ENCODE measurements at regions not wholly inside any gene's neighbourhood (a gene's known extent, or its start where the extent isn't known, plus 50 kb on each side); places are given as distances from the start of the nearest gene placed in this dataset.
A peak's percentile ranks its signal among the peaks of the same experiment; 100 is the strongest.

GRCh38 chr1:47523835-47524215 is 86.0 kb downstream of the FOXD2 start:
- H3K4me1 ChIP-seq (ENCODE audit: insufficient read depth, low read length) = no peaks in the 10 kb centered on the region
- Mint-ChIP-seq H3K27ac (no peak overlapping the region), H3K27me3 (peaks cover 29 to 36% of the 10 kb centered on the region in 2 donors), H3K4me1 (no peaks in the 10 kb centered on the region), H3K4me3 (no peak overlapping the region), H3K36me3 (no peaks in the 10 kb centered on the region), H3K9me3 (peaks cover 0 to 19% (median 10%) of the 10 kb centered on the region in 8 donors)
- H3K4me3 ChIP-seq (ENCODE audit: low read length in 2 of 2) = no peak overlapping the region
- intact Hi-C loops (cut with micrococcal nuclease) = no loop called here
- POLR2A ChIA-PET (ENCODE audit: partially characterized antibody) = no interaction called here
- no peaks in the 10 kb centered on the region for H3K9me3 ChIP-seq (ENCODE audit: control insufficient read depth in 1 of 2, low read length in 2 of 2)
- CTCF ChIA-PET (ENCODE audit: partially characterized antibody) = no interaction called here
- no peaks in the 10 kb centered on the region for H3K36me3 ChIP-seq (ENCODE audit: insufficient read depth, low read length)
- H3K27me3 ChIP-seq (ENCODE audit: insufficient read depth, low read length) = no peaks in the 10 kb centered on the region
- no peak for DNase-seq
- H3K27ac ChIP-seq (ENCODE audit: low read depth, low read length) = no peak overlapping the region

GRCh38 chr1:47524272-47524671 is 86.4 kb downstream of the FOXD2 start:
- Mint-ChIP-seq H3K36me3 (no peaks in the 10 kb centered on the region), H3K27ac (no peak overlapping the region), H3K4me3 (no peak overlapping the region), H3K4me1 (no peaks in the 10 kb centered on the region), H3K9me3 (peaks cover 0 to 23% (median 14%) of the 10 kb centered on the region in 8 donors), H3K27me3 (peaks cover 29 to 36% of the 10 kb centered on the region in 2 donors)
- ChIA-PET POLR2A (ENCODE audit: partially characterized antibody) (no interaction called here), CTCF (ENCODE audit: partially characterized antibody) (interaction anchor here (0.9 kb wide), 1 partner anchor 14 kb away, joined by 3 read pairs; no protein-coding TSS in a partner anchor)
- no peak overlapping the region for H3K27ac ChIP-seq (ENCODE audit: low read depth, low read length)
- no peaks in the 10 kb centered on the region for H3K4me1 ChIP-seq (ENCODE audit: insufficient read depth, low read length)
- H3K36me3 ChIP-seq (ENCODE audit: insufficient read depth, low read length) = no peaks in the 10 kb centered on the region
- no peak overlapping the region for H3K4me3 ChIP-seq (ENCODE audit: low read length in 2 of 2)
- intact Hi-C loops (cut with micrococcal nuclease) = no loop called here
- H3K9me3 ChIP-seq (ENCODE audit: control insufficient read depth in 1 of 2, low read length in 2 of 2) = peaks cover 0 to 1% of the 10 kb centered on the region in 2 donors
- DNase-seq = no peak
- H3K27me3 ChIP-seq (ENCODE audit: insufficient read depth, low read length) = no peaks in the 10 kb centered on the region

- Histone ChIP-seq H3K4me3 (ENCODE audit: low read length in 2 of 2) (no peak overlapping the region), H3K36me3 (ENCODE audit: insufficient read depth, low read length) (no peaks in the 10 kb centered on the region), H3K27me3 (ENCODE audit: insufficient read depth, low read length) (no peaks in the 10 kb centered on the region), H3K9me3 (ENCODE audit: control insufficient read depth in 1 of 2, low read length in 2 of 2) (peaks cover 0 to 7% of the 10 kb centered on the region in 2 donors), H3K27ac (ENCODE audit: low read depth, low read length) (no peak overlapping the region), H3K4me1 (ENCODE audit: insufficient read depth, low read length) (no peaks in the 10 kb centered on the region)
- Mint-ChIP-seq H3K27me3 (peaks cover 41 to 50% of the 10 kb centered on the region in 2 donors), H3K4me3 (no peak overlapping the region), H3K4me1 (peaks cover 0 to 4% (median 0%) of the 10 kb centered on the region in 4 donors), H3K9me3 (peaks cover 0 to 29% (median 23%) of the 10 kb centered on the region in 8 donors), H3K36me3 (peaks cover 0 to 3% of the 10 kb centered on the region in 2 donors), H3K27ac (peak overlapping the region in 1 of 7 donors; percentile 17)
- POLR2A ChIA-PET (ENCODE audit: partially characterized antibody) = no interaction called here
- intact Hi-C loops (cut with micrococcal nuclease) = no loop called here
- DNase-seq = no peak
- CTCF ChIA-PET (ENCODE audit: partially characterized antibody) = no interaction called here
These were observed 89.9 kb downstream of the FOXD2 start for GRCh38 chr1:47527653-47528272.

DNA sequence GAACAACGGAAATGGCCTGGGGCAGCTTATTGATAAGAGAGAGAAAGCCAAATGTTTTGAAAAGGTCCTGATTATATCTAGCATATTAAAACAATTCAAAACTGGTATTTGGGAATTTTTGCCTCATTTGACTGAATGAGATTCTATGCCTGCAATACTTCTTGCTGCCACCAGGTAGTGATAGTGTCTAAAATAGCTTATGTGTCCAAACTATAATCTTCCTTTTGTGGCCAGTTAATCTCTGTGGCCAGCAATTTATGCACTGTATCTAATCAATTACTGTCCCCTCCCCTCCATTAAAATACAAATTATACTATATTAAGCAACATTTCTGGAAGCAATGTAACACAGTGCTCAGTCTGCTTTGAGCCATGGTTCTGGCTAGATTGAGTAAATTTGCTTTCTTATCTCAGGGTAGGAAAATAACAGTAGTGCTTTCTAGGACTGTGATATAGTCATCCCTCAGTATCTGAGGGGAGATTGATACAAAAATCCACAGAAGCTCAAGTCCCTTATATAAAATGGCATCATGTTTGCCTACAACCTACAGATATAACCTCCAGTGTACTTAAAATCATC is 91.8 kb downstream of the FOXD2 start:
- POLR2A ChIA-PET (ENCODE audit: partially characterized antibody) = no interaction called here
- no peak overlapping the region for H3K27ac Mint-ChIP-seq
- intact Hi-C loops (cut with micrococcal nuclease) = no loop called here

GRCh38 chr1:47532921-47533792 is 95.3 kb downstream of the FOXD2 start:
- no peak for DNase-seq
- peak overlapping the region in 1 of 7 donors; percentile 30 for H3K27ac Mint-ChIP-seq

More for the DNA sequence above, 91.8 kb downstream of the FOXD2 start:
- peaks cover 9% of the 10 kb centered on the region for H3K27me3 ChIP-seq (ENCODE audit: insufficient read depth, low read length)
- DNase-seq = no peak
- peaks cover 36 to 49% of the 10 kb centered on the region in 2 donors for H3K27me3 Mint-ChIP-seq
- H3K4me1 ChIP-seq (ENCODE audit: insufficient read depth, low read length) = no peaks in the 10 kb centered on the region
- peaks cover 3 to 9% (median 4%) of the 10 kb centered on the region in 4 donors for H3K4me1 Mint-ChIP-seq
- no peaks in the 10 kb centered on the region for H3K36me3 ChIP-seq (ENCODE audit: insufficient read depth, low read length)
- no peak overlapping the region for H3K4me3 ChIP-seq (ENCODE audit: low read length in 2 of 2)
- H3K36me3 Mint-ChIP-seq = peaks cover 0 to 3% of the 10 kb centered on the region in 2 donors
- no peak overlapping the region for H3K27ac ChIP-seq (ENCODE audit: low read depth, low read length)
- peaks cover 0 to 7% of the 10 kb centered on the region in 2 donors for H3K9me3 ChIP-seq (ENCODE audit: control insufficient read depth in 1 of 2, low read length in 2 of 2)
- CTCF ChIA-PET (ENCODE audit: partially characterized antibody) = no interaction called here
- H3K9me3 Mint-ChIP-seq = peaks cover 0 to 29% (median 23%) of the 10 kb centered on the region in 8 donors
- H3K4me3 Mint-ChIP-seq = no peak overlapping the region

GRCh38 chr1:47533793-47534328 is 96.0 kb downstream of the FOXD2 start:
- Histone ChIP-seq H3K4me3 (ENCODE audit: low read length in 2 of 2) (no peak overlapping the region), H3K4me1 (ENCODE audit: insufficient read depth, low read length) (no peaks in the 10 kb centered on the region), H3K27me3 (ENCODE audit: insufficient read depth, low read length) (peaks cover 18% of the 10 kb centered on the region), H3K36me3 (ENCODE audit: insufficient read depth, low read length) (no peaks in the 10 kb centered on the region), H3K27ac (ENCODE audit: low read depth, low read length) (no peak overlapping the region), H3K9me3 (ENCODE audit: control insufficient read depth in 1 of 2, low read length in 2 of 2) (peaks cover 0 to 7% of the 10 kb centered on the region in 2 donors)
- Mint-ChIP-seq H3K27me3 (peaks cover 41 to 49% of the 10 kb centered on the region in 2 donors), H3K36me3 (peaks cover 0 to 3% of the 10 kb centered on the region in 2 donors), H3K4me3 (peak overlapping the region in 3 of 8 donors; percentile 20 to 47 (median 23)), H3K4me1 (peaks cover 3 to 9% (median 4%) of the 10 kb centered on the region in 4 donors), H3K27ac (no peak overlapping the region), H3K9me3 (peaks cover 0 to 15% (median 10%) of the 10 kb centered on the region in 8 donors)
- CTCF ChIA-PET (ENCODE audit: partially characterized antibody) = no interaction called here
- DNase-seq = no peak
- POLR2A ChIA-PET (ENCODE audit: partially characterized antibody) = no interaction called here
- intact Hi-C loops (cut with micrococcal nuclease) = no loop called here

More at GRCh38 chr1:47532921-47533792, 95.3 kb downstream of the FOXD2 start:
- peaks cover 0 to 7% of the 10 kb centered on the region in 2 donors for H3K9me3 ChIP-seq (ENCODE audit: control insufficient read depth in 1 of 2, low read length in 2 of 2)
- ChIA-PET POLR2A (ENCODE audit: partially characterized antibody) (no interaction called here), CTCF (ENCODE audit: partially characterized antibody) (no interaction called here)
- H3K36me3 ChIP-seq (ENCODE audit: insufficient read depth, low read length) = no peaks in the 10 kb centered on the region
- H3K4me1 ChIP-seq (ENCODE audit: insufficient read depth, low read length) = no peaks in the 10 kb centered on the region
- no peak overlapping the region for H3K27ac ChIP-seq (ENCODE audit: low read depth, low read length)
- H3K27me3 Mint-ChIP-seq = peaks cover 39 to 46% of the 10 kb centered on the region in 2 donors
- H3K36me3 Mint-ChIP-seq = peaks cover 0 to 3% of the 10 kb centered on the region in 2 donors
- H3K27me3 ChIP-seq (ENCODE audit: insufficient read depth, low read length) = peaks cover 18% of the 10 kb centered on the region
- H3K4me1 Mint-ChIP-seq = peaks cover 3 to 9% (median 4%) of the 10 kb centered on the region in 4 donors
- H3K4me3 ChIP-seq (ENCODE audit: low read length in 2 of 2) = no peak overlapping the region
- peak overlapping the region in 7 of 8 donors; percentile 40 to 85 (median 68) for H3K4me3 Mint-ChIP-seq
- peaks cover 0 to 20% (median 16%) of the 10 kb centered on the region in 8 donors for H3K9me3 Mint-ChIP-seq
- intact Hi-C loops (cut with micrococcal nuclease) = no loop called here

DNA sequence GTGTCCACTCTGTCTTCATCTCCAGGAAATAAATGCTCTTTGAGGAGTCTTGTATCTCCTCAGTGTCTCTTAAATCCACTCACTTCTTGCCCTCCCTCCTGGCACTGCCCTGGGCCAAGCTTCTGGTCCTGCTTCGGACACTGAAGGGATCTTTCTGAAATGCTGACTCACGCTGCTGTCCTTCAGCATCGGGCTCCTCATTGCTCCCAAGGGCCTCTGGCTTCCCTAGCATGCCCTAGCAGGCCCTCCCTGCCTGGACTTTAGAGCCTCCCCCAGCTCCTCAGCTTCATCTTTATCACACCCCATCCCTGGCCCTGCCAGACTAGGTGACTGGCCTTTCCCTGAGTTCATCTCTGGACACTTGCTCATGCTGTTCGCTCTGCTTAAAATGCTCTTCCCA is 96.6 kb downstream of the FOXD2 start:
- peaks cover 0 to 3% of the 10 kb centered on the region in 2 donors for H3K36me3 Mint-ChIP-seq
- Histone ChIP-seq H3K9me3 (ENCODE audit: control insufficient read depth in 1 of 2, low read length in 2 of 2) (peaks cover 0 to 4% of the 10 kb centered on the region in 2 donors), H3K27me3 (ENCODE audit: insufficient read depth, low read length) (peaks cover 18% of the 10 kb centered on the region), H3K27ac (ENCODE audit: low read depth, low read length) (no peak overlapping the region), H3K4me3 (ENCODE audit: low read length in 2 of 2) (no peak overlapping the region), H3K36me3 (ENCODE audit: insufficient read depth, low read length) (no peaks in the 10 kb centered on the region), H3K4me1 (ENCODE audit: insufficient read depth, low read length) (no peaks in the 10 kb centered on the region)
- no peak overlapping the region for H3K27ac Mint-ChIP-seq
- ChIA-PET POLR2A (ENCODE audit: partially characterized antibody) (no interaction called here), CTCF (ENCODE audit: partially characterized antibody) (no interaction called here)
- H3K4me1 Mint-ChIP-seq = peaks cover 3 to 9% (median 4%) of the 10 kb centered on the region in 4 donors
- H3K27me3 Mint-ChIP-seq = peaks cover 41 to 49% of the 10 kb centered on the region in 2 donors
- DNase-seq = no peak
- peak overlapping the region in 4 of 8 donors; percentile 16 to 47 (median 32) for H3K4me3 Mint-ChIP-seq
- peaks cover 0 to 9% (median 4%) of the 10 kb centered on the region in 8 donors for H3K9me3 Mint-ChIP-seq
- intact Hi-C loops (cut with micrococcal nuclease) = no loop called here

All from CD4-positive, alpha-beta memory T cell (primary cell).